Germinal center (tissue), 1 donor: ENCODE measurements at regions not wholly inside any gene's neighbourhood (a gene's known extent, or its start where the extent isn't known, plus 50 kb on each side); places are given as distances from the start of the nearest gene placed in this dataset.

Experiments used
- DNase-seq: peaks from one replicate; pipeline ENCODE4 v3.0.0; 2012; ENCODE audit warnings: mixed read lengths, low spot score

DNA sequence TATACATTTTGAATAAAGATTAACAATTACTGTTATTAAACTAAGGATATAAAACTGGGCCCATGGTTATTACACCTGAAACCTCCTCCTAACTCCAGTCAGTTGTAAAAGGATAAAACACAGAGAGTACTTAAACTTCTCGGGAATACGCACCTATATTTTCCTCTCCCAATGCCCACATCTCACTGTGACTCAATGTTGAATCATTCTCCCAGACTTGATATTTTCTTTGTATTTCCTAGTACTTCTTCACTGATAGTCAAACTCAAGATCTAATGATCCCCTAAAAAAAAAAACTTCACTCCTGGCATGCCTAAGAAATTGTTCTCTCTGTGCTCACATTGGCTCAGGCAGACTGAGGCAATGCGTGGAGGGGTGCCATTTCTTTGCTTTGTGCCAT is 212.5 kb upstream of the DKK2 start:
- no peak for DNase-seq

DNA sequence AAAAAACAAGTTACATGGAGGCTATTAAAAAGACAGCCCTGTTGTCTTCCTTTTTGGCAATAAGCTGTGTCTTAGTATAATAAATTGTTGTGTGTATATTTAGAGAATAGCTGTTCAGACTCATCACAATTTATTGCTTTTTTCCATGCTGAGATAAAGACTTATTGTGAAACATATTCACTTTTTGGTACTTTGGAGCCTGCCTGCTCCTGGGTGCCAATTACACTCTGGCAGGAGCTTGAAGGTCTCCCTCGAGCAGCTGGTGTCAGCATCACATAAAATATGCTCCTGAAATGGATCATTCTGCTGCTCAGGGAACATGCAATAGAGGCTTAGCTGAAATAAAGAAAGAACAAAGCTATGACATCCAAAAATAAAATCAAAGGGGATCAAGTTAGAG is 211.6 kb upstream of the DKK2 start:
- DNase-seq = no peak

DNA sequence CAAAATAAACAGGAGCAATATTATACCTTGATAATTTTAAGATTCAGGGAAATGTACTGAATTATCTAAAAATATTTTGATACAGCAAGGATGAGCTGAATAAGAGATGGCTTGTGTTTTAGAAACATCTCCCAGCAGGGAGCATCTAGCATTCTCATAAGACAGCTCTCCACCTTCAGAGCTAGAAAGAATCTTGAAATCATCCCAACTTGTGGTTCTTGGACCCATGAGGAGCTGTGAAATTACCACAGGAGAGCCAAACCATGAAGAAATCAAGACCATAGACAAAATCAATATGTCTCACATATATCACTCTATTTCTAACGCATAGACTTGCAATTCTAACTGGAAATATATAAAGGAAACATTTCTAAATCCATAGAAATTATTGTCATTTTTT is 210.6 kb upstream of the DKK2 start:
- DNase-seq = no peak

DNA sequence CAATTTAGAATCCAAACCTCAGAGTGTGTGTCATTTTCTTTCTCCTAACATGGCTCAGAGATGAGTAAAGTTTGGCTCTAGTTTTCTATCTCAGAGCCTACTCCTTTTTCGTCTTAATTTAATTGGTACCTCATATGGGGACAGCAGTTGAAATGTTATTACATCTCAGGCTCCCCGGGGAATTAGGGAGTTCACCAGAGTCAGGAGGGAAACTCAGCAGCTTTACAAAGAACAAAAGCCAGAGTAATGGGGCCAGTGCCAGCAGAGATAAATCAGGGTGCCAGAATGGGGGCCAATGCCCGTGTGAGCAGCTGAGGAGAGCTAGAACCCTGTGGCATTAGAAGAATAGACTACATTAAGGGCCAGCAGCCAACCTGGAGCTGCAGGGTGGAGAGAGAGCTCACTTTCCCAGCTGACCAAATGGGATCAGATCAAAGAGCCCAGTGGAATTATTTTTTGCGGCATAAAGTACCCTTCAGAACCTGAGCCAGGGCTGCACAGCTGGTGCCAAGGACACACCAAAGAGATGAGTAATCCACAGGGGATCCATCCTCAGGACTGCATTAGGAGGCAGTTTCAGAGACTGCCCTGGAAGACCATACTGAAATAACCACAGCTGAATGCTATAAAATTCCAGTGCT is 207.1 kb upstream of the DKK2 start:
- no peak for DNase-seq

DNA sequence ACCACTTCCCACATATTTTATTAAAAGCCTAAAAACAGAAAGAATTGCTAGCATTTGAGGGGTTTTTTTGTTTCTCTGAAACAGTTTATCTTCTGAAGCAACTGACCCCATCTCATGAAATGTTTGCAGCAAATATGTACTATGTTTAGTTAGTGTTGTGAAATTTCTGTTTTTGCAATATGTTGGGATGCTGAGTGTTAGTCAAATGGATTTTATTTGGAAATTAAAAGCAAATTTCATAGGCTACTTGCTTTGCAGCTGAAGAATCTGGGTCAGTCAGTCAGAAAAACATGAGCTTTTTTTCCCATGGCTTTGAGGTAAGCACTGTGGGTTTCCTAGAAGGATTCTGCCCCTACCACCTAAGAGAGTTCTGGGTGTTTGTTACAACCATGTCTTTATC is 184.9 kb upstream of the DKK2 start:
- no peak for DNase-seq

DNA sequence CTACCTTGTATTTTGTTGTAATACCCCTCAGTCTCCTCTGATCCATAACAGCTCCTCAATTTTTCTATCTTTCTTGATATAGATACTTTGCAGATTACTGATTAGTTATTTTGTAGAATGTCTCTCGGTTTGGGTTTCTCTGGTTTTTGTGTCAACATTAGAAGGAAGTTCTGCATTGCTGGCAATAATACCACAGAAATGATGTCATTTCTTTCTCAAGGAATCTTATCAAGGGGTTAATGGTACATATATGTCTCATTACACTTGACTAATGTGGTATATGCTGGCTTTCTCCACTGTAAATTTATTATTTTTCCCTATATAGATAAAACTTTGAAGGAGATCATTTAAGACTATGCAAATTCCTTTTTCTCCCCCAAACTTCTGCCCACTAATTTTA is 183.6 kb upstream of the DKK2 start:
- DNase-seq = no peak

DNA sequence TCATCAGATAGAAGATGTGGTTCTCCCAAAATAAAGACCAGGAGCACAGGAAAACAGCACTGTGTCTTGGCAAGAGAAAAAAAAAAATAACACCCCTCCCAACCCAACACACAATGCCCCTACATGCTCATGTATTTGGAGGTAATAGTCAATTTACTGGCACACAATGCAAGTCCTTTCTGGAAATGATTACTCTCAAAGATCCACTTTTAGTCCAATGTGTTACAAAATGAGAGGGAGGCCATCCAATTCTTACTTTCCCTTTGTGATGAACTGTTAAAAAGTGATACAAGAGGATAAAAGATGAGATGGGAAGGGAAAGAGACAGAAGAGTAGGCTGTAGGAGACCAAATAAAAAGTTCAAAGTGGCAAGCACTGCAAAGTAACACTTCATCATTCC is 180.3 kb upstream of the DKK2 start:
- DNase-seq = no peak

DNA sequence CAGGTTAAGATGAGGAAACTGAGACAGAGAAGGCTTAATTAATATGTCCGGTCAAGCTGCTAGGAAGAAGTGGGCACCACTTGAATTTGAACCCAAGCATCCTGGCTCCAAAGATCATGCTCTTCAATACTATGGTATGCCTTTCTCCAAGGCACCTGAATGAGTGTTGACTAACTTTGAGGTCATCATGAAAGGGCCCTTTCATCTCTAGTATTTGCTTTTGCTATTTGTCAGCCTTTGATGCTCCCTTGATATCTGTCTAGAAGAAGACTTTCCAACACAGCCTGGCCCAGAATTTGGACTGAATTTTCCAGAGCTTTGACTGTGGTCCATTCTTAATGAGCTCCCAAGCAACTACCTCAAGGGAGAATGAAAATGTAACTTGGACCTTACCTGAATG is 179.1 kb upstream of the DKK2 start:
- DNase-seq = no peak

DNA sequence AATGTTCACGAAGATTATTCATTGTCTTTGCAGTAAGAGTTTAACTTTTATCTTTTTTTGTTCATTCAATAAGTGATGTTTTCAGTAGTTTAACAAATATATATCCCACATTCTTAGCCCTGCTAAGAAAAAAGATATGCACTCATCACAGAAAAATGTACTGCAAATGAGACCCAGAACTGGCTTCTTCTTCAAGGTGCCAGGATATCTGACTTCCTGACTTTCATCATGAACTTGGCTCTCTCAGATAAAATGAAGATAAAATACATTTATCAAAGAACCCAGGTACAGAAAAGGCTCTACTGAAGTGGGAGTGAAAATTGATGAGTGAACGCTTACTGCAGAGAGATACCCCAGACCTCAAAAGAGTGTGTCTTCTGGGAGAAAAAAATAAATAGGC is 177.8 kb upstream of the DKK2 start:
- no peak for DNase-seq

DNA sequence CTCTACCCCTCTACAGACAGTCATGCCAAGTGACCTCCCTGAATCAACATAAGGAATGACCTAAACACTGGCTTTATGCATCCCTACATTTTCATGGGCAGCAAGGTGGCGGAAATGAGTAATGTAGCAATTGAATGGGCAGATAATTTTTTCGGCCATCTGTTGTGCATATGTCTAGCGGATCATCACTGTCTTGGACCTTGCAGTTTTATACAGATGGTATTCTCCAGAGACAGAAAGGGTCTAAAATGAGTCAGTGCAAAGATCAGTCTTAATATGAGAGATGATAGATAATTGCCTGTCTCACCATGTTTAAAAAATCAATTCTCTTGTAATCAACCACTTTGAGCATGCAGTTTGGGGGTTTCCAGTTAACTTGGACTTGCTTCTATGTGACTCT is 177.3 kb upstream of the DKK2 start:
- no peak for DNase-seq

DNA sequence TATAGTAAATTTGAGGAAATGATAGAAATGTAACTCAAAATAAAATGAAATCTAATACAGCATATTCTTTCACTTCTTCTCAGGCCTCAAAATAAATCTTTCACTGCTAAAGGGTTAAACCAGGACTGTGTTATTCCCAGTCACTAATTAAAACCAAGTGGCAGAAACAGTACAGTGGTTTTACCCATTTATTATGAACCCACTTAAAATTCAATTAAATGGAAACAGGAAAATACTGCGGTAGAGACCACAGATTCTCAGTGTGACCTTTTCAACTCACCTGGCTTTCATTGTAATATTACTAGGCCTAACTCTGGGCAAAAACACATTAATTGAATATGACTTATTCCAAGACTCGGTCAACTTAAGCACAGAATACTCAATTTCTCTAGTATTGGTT is 176.5 kb upstream of the DKK2 start:
- no peak for DNase-seq

DNA sequence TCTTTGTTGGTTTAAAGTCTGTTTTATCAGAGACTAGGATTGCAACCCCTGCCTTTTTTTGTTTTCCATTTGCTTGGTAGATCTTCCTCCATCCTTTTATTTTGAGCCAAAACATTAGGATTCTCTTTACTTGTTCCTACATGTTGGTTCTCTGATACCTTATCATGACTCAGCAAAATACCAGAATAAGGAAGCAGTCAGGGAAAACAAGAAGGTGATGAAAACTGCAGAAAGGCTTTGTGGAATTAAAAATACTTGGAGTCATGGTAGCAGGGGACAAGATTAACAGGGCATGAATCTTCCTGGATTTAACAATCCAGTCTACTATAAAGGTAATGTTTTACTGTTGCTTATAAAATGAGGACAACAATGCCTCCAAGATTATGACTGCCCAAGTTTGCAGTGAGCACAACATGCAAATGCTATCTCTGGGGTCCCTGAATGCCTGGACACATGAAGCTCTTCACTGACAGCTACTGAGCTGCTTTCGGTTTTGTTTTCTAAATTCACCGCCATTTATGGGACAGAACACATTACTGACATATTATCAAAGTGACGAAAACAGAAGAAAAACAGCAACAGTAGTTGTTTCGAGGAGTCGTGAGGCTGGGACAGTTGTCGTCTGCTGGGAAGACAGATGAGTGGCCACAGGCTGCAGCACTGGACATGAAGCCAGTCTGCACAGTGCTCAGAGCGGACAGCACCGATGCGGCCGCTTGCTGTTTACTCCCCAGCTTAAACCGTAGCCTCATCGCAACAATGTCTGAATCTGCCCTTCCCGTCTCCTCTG is 174.5 kb upstream of the DKK2 start:
- no peak for DNase-seq

DNA sequence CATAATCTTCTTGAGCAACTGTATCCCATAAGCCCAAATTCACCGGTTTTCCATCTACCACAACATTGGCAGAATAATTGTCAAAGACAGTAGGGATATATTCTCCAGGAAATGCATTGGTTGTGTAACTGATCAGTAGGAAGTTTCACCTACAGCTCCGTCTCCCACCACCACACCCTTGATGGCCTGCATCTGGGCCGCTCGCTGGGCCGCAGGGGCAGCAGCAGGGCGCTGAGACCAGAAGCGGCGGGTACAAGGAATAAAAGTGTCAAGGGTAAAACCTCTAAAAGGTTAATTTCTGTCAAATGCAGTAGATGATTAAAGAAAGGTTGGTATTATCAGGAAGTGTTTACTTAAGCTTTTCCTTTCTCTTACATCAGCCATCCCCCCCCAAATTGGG is 167.6 kb upstream of the DKK2 start:
- DNase-seq = no peak

DNA sequence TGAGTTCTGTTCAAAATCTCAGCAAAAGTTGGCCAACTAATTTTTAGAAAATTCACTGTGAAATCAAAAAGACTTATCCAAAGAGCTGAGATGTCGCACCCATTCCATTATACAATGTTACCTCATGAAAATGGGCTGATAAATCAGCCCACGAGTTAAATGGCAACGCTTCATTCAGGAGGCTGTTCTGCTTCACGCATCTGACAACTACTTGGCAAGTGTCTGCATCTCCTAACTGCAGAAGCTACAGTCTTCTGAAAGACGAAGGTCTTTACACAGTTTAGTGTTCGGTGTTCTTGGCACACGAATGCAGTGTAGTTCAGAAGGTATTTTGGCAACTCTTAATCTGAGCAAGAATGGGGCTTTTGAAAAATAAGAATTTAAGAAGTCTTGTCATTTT is 166.6 kb upstream of the DKK2 start:
- no peak for DNase-seq

DNA sequence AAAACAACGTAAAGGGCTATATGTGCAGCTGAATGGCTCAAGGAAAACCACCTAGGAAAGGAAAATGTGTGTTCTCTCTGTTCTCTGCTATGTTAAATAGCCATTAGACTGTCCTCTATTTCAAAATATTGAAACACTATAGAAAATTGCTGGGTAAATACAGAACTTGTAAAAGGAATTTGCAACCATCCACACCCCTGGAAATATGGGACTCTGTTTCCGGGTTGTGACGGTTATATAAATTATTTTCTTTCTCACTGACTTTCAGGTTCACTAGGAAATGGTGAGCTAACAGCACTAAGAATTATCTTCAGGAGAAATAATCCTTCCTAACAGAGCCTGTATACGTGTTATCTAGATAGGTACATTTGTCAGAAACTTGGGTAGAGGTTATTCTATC is 161.0 kb upstream of the DKK2 start:
- no peak for DNase-seq

DNA sequence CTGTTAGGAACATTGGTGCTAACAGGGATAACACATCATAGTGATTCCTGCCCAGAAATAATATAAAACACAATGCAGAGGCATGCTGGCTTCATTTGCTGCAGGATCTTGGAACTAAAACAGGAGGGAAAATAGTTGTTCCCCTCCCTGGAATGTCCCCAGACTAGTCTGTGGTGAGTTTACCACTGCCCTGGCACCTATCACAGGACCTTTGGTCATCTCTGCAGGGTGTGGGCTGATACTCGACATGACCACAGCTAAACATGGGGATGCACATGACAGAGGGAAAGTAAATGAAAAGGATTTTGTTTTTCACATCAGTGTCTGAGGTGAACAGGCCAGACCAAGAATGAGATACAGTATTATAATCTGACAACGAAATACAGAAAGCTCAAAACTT is 160.2 kb upstream of the DKK2 start:
- DNase-seq = no peak

DNA sequence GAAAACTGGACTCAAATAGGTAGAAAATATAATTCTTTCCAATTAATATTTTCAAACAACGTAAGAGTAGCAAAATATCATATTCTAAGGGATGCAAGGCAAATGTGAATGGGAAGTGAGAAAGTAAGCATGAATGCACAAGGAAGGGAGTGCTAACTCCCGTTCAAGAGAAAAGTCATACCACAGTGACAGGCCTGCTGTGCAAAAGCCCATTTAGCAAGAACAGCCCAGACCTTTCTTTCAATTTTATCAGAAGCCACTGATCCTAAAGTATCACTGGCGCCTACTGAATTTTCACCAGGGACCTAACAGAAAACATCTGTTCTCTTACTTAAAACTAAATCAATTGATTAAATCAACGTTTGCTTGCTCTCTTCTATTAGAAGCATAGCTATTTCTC is 157.9 kb upstream of the DKK2 start:
- DNase-seq = no peak

DNA sequence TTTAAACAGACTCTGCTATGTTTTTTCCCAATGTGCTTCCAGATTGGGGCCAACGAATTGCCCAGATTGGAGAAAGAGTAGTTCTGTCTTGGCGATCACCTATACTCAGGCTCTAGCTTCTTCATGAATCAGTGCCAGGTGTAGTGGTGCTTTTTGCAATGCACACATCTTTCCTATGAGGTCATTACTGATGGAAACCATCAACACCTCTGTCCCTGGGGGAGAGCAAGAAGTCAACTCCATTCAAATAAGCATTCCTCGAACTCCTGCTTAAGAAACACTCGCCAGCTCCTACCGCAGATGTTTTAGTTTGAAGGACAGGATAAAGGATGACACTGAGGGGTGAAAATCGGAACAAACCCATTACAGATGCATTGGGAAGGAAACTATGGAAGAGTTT is 156.5 kb upstream of the DKK2 start:
- no peak for DNase-seq

DNA sequence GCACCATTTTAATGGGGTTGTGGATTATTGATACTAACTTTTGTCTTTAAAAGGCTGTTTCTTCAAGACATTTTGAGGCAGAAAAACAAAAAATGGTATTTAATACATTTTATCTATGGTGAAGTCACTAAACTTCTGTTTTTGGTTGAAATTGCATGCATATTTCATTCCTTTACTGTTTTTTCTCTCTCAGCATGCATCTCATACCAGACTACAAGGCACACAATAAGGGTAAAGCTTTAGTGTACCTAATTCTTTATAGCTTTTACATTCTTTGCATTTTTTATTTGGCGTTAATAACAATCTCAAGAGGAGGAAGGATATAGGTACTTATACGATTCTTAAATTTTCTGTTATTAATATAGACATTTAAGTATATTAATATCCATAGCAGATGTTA is 151.0 kb upstream of the DKK2 start:
- DNase-seq = no peak

DNA sequence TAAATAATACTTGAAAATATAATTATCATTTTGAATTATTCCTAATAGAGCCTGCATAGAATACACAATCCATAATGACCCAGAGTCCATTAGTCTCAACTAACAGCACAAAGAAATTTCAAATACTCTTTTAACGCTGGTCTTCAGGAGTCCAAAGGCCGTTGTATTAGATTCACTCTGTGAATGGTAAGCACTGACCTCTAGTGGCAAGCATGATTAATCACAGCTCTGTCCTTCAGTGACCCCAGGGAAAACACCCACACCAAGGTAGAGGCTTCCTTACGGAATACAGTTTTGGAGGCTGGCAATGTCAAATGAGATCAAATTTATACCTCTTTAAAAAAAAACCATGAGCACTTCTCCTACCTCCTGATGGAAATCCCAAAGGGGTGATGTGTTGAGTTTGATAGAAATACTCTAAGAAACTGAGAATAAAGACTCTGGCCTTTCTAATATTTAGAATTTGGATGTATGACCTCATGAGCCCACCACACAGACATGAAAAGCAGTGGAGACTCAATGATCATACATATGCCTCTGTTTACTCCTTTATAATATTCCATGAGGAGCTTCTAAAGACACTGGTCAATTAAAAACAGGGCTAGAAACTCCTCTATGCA is 147.2 kb upstream of the DKK2 start:
- peak; percentile 2 for DNase-seq

DNA sequence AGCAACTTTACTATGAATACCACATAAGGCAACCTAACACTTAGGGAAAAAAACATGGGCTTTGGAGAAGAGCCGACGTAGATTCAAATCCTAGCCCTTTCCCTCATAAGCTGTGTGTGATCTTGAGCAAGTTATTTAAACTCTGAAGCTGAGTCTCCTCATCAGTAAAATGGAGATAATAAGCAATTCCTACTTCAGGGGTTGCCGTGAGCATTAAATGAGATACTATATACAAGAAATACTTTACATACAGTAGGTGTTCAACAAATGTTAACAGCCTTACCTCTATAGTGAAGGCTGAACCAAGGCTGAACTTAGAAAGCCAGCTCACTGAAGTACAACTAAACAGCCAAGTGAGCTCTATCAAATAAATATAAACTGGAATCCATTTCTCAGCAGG is 146.2 kb upstream of the DKK2 start:
- DNase-seq = no peak

DNA sequence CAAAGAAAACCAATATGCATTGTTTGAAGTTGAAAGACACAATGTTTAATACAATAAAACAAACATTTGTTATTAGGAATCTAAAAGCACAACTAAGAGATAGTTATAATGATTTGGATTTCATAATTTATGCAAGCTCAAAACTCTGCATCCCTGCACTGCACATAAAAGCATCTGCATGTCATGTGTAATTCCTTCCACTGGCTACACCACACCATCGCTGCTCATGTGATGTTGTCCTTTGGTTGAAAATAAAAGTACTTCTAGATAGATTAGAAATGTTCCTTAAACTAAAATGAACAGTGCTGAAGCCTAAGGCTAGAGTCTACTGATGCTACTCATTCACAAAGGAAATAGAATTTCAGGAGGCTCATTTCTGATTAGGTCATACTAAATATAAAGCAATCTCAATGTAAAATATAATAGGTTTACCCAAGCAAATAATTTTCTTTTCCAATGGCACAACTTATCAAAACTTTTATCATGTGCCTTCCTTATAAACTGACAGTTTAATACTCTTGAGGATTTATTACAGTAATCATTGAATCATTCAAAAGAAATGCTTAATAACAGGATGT is 130.8 kb upstream of the DKK2 start:
- no peak for DNase-seq

DNA sequence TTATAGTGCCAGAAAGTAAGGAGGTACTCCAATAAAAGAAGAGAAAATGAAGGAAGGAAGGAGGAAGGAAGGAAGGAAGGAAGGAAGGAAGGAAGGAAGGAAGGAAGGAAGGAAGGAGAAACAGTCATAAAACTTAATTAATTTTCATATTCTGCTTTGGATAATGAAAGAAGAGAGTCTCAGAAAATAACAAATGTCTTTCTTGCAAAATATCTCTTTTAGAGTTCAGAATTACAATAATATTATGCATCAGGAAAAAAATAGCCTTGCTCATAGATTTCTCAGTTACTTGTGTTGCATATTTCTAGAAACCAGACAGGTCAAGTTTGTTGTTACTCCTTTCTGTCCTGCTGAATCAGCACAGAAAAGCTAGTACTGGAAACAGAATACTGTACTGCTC is 130.1 kb upstream of the DKK2 start:
- no peak for DNase-seq
